ENCODE measurements at regions not wholly inside any gene's neighbourhood (a gene's known extent, or its start where the extent isn't known, plus 50 kb on each side); places are given as distances from the start of the nearest gene placed in this dataset.
A peak's percentile ranks its signal among the peaks of the same experiment; 100 is the strongest.
"Not testable (repeated sequence)": the region's sequence is repeated elsewhere in the genome, so short reads cannot be mapped to it uniquely, and the experiment has no call there.

DNA sequence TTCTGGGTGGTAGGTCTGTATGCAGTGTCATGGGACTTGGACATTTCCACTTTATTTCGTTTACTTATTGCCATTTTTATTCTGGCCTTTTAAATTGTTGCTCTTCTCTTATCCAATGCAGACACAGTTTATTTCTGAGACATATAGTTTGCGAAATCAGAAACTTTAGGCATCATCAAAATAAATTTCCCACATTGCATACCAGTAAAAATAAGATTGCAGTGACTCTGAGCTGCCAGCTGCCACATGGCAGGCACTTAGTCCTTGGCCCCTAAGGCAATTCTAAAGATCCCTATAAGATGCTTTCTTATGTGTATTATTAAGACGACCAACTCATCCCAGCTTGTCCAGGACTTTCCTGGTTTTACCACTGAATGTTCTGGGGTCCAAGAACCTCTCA is 81.8 kb upstream of the ANKRD1 start:
- Mint-ChIP-seq H3K9me3 (ENCODE audit: unreplicated experiment) (no peaks in the 10 kb centered on the region), H3K4me1 (ENCODE audit: insufficient read depth, unreplicated experiment) (no peaks in the 10 kb centered on the region), H3K27me3 (ENCODE audit: insufficient read depth, unreplicated experiment) (no peaks in the 10 kb centered on the region), H3K27ac (ENCODE audit: low read depth, unreplicated experiment) (no peak overlapping the region), H3K4me3 (ENCODE audit: unreplicated experiment) (no peak overlapping the region), H3K36me3 (ENCODE audit: insufficient read depth, unreplicated experiment) (no peaks in the 10 kb centered on the region)
- ChIA-PET CTCF (interaction anchor here (1.1 to 5.5 kb wide), 2 partner anchors 119 to 248 kb away, joined by 6 to 96 read pairs; no protein-coding TSS in a partner anchor), POLR2A (interaction anchor here (1.1 kb wide), 1 partner anchor 161 kb away, joined by 5 read pairs; no protein-coding TSS in a partner anchor)
- intact Hi-C loops (cut with micrococcal nuclease) = no loop called here
- TF ChIP-seq CTCF (IDR thresholded peaks at IDR 0.05; ENCODE audit: unreplicated experiment) = no peak
- no peak for DNase-seq (ENCODE audit: unreplicated experiment)
- no TSS peak for BruUV-seq (replicated peaks)

DNA sequence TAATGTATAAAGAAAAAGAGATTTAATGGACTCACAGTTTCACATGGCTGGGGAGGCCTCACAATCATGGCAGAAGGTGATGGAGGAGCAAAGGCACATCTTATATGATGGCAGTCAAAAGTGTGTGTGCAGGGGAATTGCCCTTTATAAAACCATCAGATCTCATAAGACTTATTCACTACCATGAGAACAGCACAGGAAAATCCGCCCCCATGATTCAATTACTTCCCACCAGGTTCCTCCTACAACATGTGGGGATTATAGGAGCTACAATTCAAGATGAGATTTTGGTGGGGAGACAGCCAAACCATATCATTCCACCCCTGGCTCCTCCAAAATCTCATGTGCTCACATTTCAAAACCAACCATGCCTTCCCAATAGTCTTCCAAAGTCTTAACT is 82.5 kb upstream of the ANKRD1 start:
- H3K27ac Mint-ChIP-seq (ENCODE audit: low read depth, unreplicated experiment); H3K9me3 Mint-ChIP-seq (ENCODE audit: unreplicated experiment); H3K4me3 Mint-ChIP-seq (ENCODE audit: unreplicated experiment); H3K4me1 Mint-ChIP-seq (ENCODE audit: insufficient read depth, unreplicated experiment); DNase-seq (ENCODE audit: unreplicated experiment); H3K27me3 Mint-ChIP-seq (ENCODE audit: insufficient read depth, unreplicated experiment); H3K36me3 Mint-ChIP-seq (ENCODE audit: insufficient read depth, unreplicated experiment); intact Hi-C loops (cut with micrococcal nuclease); BruUV-seq (replicated peaks): not testable (repeated sequence)
- ChIA-PET POLR2A (interaction anchor here (0.8 kb wide), 1 partner anchor 92 kb away, joined by 4 read pairs; no protein-coding TSS in a partner anchor), CTCF (interaction anchor here (1.1 to 5.5 kb wide), 2 partner anchors 88 to 247 kb away, joined by 4 to 96 read pairs; no protein-coding TSS in a partner anchor)

- not testable (repeated sequence) for H3K27ac Mint-ChIP-seq (ENCODE audit: low read depth, unreplicated experiment)
- POLR2A ChIA-PET = interaction anchor here (0.7 to 1.1 kb wide), 3 partner anchors 94 to 246 kb away, joined by 3 read pairs; no protein-coding TSS in a partner anchor
Observed at GRCh38 chr10:91005276-91005675, 84.4 kb upstream of the ANKRD1 start.

GRCh38 chr10:91006001-91006751 is 85.3 kb upstream of the ANKRD1 start:
- ChIA-PET POLR2A (interaction anchor here (0.7 to 1.3 kb wide), 4 partner anchors 94 to 255 kb away, joined by 3 read pairs; no protein-coding TSS in a partner anchor), CTCF (interaction anchor here (0.6 to 5.5 kb wide), 50 partner anchors 9 to 1167 kb away, joined by 3 to 96 read pairs (median 3); no protein-coding TSS in a partner anchor)
- Mint-ChIP-seq H3K9me3 (ENCODE audit: unreplicated experiment) (no peaks in the 10 kb centered on the region), H3K4me3 (ENCODE audit: unreplicated experiment) (no peak overlapping the region), H3K27me3 (ENCODE audit: insufficient read depth, unreplicated experiment) (no peaks in the 10 kb centered on the region), H3K4me1 (ENCODE audit: insufficient read depth, unreplicated experiment) (no peaks in the 10 kb centered on the region), H3K27ac (ENCODE audit: low read depth, unreplicated experiment) (no peak overlapping the region), H3K36me3 (ENCODE audit: insufficient read depth, unreplicated experiment) (no peaks in the 10 kb centered on the region)
- TF ChIP-seq CTCF (IDR thresholded peaks at IDR 0.05; ENCODE audit: unreplicated experiment) = peak; percentile 80
- intact Hi-C loops (cut with micrococcal nuclease) = loop anchor here (1.0 to 5.0 kb wide), 4 partner anchors 245 to 906 kb away; no protein-coding TSS in a partner anchor
- peak; percentile 73 for DNase-seq (ENCODE audit: unreplicated experiment)
- BruUV-seq (replicated peaks) = no TSS peak

More at GRCh38 chr10:91005276-91005675, 84.4 kb upstream of the ANKRD1 start:
- H3K27me3 Mint-ChIP-seq (ENCODE audit: insufficient read depth, unreplicated experiment); H3K4me1 Mint-ChIP-seq (ENCODE audit: insufficient read depth, unreplicated experiment); BruUV-seq (replicated peaks); H3K4me3 Mint-ChIP-seq (ENCODE audit: unreplicated experiment); H3K9me3 Mint-ChIP-seq (ENCODE audit: unreplicated experiment); DNase-seq (ENCODE audit: unreplicated experiment); H3K36me3 Mint-ChIP-seq (ENCODE audit: insufficient read depth, unreplicated experiment): not testable (repeated sequence)
- intact Hi-C loops (cut with micrococcal nuclease) = loop anchor here (5.0 kb wide), 1 partner anchor 907 kb away; no protein-coding TSS in a partner anchor
- CTCF ChIA-PET = interaction anchor here (0.6 to 5.5 kb wide), 28 partner anchors 10 to 374 kb away, joined by 3 to 96 read pairs (median 4); no protein-coding TSS in a partner anchor

Data from MCF 10A (cell line).